ENCODE measurements at regions not wholly inside any gene's neighbourhood (a gene's known extent, or its start where the extent isn't known, plus 50 kb on each side); places are given as distances from the start of the nearest gene placed in this dataset.
A peak's percentile ranks its signal among the peaks of the same experiment; 100 is the strongest.

DNA sequence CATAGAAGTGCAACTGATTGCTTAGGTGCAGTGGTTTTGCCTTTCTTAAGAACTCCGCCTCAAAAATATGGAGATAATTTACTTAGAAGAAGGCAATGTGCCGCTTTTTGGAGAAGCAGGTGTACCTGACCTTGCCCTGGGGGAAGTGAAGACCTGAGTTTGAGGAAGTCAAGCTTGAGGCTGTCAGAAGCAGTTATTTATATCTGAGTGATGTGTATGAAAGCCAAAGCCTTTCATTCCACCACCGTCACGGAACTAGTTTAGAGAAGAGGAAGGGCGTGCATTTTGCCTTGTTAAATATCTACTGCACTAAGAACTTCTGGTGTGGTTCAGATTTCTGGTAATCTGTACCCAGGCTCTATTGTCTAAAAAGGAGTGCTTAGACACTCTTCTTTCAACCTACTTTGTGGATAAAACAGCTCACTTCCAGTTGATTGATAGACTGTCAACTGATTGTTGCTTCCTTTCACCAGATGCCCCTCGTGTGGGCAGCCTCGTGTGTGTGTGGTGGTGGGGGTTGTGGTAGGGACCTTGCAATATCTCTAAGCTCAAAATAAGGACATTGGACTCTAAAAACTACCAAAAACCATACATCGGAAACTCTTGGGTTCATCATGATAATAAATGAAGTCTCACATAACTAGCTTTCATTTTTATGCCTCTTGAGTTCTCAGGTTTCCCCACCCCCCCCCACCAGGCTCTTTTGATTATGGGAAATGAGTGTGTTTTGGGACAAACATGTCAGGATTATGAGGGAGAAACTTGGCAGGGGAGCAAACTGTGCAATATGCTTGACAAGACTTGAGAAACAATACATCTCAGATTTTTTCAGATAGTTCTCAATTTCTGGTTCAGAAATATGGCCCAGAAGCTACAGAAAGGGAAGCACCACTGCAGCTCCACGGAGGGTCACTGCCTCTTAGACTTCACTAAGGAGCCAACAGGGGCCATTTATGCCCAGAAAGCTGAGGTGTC is 78.6 kb downstream of the ARF6 start:
- peak in 1 of 4 donors; percentile 49 for DNase-seq
- Histone ChIP-seq H3K4me3 (no peak overlapping the region), H3K27ac (peak overlapping the region; percentile 63 to 77 (median 64)), H3K27me3 (no peaks in the 10 kb centered on the region), H3K4me1 (peaks cover 48% of the 10 kb centered on the region), H3K36me3 (replicated peaks in 1 of 2; ENCODE audit: insufficient read depth in 1 of 2, low read depth in 2 of 2) (no peaks in the 10 kb centered on the region), H3K9me3 (no peaks in the 10 kb centered on the region)
- TF ChIP-seq, protein P1, sequence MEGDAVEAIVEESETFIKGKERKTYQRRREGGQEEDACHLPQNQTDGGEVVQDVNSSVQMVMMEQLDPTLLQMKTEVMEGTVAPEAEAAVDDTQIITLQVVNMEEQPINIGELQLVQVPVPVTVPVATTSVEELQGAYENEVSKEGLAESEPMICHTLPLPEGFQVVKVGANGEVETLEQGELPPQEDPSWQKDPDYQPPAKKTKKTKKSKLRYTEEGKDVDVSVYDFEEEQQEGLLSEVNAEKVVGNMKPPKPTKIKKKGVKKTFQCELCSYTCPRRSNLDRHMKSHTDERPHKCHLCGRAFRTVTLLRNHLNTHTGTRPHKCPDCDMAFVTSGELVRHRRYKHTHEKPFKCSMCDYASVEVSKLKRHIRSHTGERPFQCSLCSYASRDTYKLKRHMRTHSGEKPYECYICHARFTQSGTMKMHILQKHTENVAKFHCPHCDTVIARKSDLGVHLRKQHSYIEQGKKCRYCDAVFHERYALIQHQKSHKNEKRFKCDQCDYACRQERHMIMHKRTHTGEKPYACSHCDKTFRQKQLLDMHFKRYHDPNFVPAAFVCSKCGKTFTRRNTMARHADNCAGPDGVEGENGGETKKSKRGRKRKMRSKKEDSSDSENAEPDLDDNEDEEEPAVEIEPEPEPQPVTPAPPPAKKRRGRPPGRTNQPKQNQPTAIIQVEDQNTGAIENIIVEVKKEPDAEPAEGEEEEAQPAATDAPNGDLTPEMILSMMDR (IDR thresholded peaks at IDR 0.05), result no peak
- peak in 1 of 3 donors; percentile 9 for TF ChIP-seq POLR2A (IDR thresholded peaks at IDR 0.05)
- 51 to 60% methylated on average over 9 of the region's 9 CpGs for WGBS, 2 donors
- no peak for ATAC-seq
- intact Hi-C loops (cut with DNase I), result no loop called here

DNA sequence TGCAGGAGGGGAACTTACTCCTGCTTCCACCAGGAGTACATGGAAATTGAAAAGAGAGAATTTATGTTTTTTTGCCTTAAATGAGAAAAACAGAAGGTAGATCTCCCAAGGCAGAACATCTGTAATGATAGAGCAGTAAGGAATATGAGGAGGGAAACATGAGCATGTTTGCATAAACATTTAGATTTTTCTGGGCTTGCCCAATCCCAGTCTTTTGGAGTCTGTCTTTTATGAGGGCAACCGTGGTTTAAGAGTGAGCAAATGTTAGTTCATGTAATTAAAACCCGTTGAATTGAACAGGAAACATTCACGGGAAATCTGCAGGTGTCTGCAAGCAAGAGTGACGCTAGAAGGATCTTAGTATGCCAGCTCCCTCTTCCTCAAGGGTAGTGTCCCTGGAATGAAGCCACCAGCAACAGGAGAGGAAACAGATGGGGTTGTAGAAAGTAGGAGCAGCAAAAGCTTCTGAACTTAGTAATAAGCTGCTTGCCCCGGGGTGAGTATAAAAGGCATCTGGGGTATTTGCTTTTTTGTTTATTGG is 79.3 kb downstream of the ARF6 start:
- peaks cover 42% of the 10 kb centered on the region for H3K4me1 ChIP-seq
- H3K9me3 ChIP-seq, result no peaks in the 10 kb centered on the region
- no peak overlapping the region for H3K4me3 ChIP-seq
- H3K36me3 ChIP-seq (replicated peaks in 1 of 2; ENCODE audit: insufficient read depth in 1 of 2, low read depth in 2 of 2), result no peaks in the 10 kb centered on the region
- ATAC-seq, result peak; percentile 19
- TF ChIP-seq POLR2A (IDR thresholded peaks at IDR 0.05), result no peak
- TF ChIP-seq, protein P1 (IDR thresholded peaks at IDR 0.05), result no peak
- H3K27ac ChIP-seq, result peak overlapping the region; percentile 63 to 77 (median 64)
- H3K27me3 ChIP-seq, result no peaks in the 10 kb centered on the region
- WGBS, 2 donors, result 2 to 6% methylated on average over 5 of the region's 5 CpGs
- peak in 3 of 4 donors; percentile 41 to 64 (median 49) for DNase-seq
- intact Hi-C loops (cut with DNase I), result no loop called here

DNA sequence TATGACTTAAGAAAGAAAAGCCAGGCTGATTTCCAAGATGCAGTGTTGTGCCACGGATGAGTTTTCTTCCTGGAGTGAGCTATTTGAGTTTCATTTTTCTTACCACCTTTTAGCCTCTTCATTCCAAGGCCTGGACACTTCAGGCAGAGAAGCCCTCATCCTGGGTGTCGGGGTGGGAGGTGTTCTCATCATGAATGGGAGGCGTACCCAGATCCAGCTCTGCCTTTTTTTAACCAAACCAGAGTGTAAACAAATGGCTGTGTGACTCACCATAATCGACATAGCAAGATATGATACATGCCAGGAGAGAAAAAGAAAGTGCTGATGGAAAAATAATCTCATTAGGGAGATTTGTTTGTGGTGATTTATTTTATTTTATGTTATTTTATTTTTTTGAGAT is 79.9 kb downstream of the ARF6 start:
- intact Hi-C loops (cut with DNase I), result no loop called here
- Histone ChIP-seq H3K4me1 (peaks cover 42% of the 10 kb centered on the region), H3K9me3 (no peaks in the 10 kb centered on the region), H3K27ac (peak overlapping the region; percentile 63 to 77 (median 64)), H3K36me3 (replicated peaks in 1 of 2; ENCODE audit: insufficient read depth in 1 of 2, low read depth in 2 of 2) (no peaks in the 10 kb centered on the region), H3K27me3 (no peaks in the 10 kb centered on the region), H3K4me3 (no peak overlapping the region)
- no peak for TF ChIP-seq POLR2A (IDR thresholded peaks at IDR 0.05)
- TF ChIP-seq, protein P1 (IDR thresholded peaks at IDR 0.05), result no peak
- DNase-seq (peak in 3 of 4 donors; percentile 44 to 64 (median 57)), ATAC-seq (peak; percentile 79)
- 0 to 2% methylated on average over 4 of the region's 4 CpGs for WGBS, 2 donors

DNA sequence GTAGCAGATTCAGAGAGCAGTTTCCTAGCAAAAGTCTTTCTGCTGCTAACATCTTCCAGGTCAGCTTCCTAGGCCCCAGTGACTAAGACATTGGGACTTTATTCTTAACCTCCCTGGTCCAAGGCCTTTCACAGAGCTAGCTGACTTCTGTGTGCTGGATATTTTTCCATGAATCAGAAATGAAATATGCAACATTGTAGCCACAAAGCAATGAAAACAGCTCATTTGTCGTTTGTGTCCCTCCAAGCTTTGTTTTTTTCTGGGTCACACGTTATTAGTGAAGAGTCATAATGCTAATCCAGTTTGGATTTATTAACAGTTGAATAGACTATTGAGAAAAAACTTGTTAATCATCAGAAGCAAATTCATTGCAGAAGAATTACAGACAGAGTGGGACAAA is 82.4 kb downstream of the ARF6 start:
- Histone ChIP-seq H3K36me3 (replicated peaks in 1 of 2; ENCODE audit: insufficient read depth in 1 of 2, low read depth in 2 of 2) (no peaks in the 10 kb centered on the region), H3K27me3 (no peaks in the 10 kb centered on the region), H3K4me3 (no peak overlapping the region), H3K4me1 (peaks cover 37% of the 10 kb centered on the region), H3K9me3 (no peaks in the 10 kb centered on the region), H3K27ac (peak overlapping the region in 3 of 4 donors; percentile 8 to 46 (median 32))
- ATAC-seq (no peak), DNase-seq (no peak)
- WGBS, 2 donors, result 42 to 44% methylated on average over 2 of the region's 2 CpGs
- TF ChIP-seq, protein P1 (IDR thresholded peaks at IDR 0.05), result no peak
- TF ChIP-seq POLR2A (IDR thresholded peaks at IDR 0.05), result no peak
- intact Hi-C loops (cut with DNase I), result no loop called here

Measured in body of pancreas (tissue), 4 donors.